CD4-positive, alpha-beta T cell treated with Interleukin-21 for 1 hour (primary cell): ENCODE measurements at regions not wholly inside any gene's neighbourhood (a gene's known extent, or its start where the extent isn't known, plus 50 kb on each side); places are given as distances from the start of the nearest gene placed in this dataset.

Experiments
- DNase-seq: peaks from one replicate; pipeline ENCODE4 v3.0.0-alpha.2; 2020

- DNase-seq: no peak
These were observed 528.0 kb downstream of the AACS start for GRCh38 chr12:125593269-125593668.

- no peak for DNase-seq
These were observed 539.7 kb downstream of the AACS start for GRCh38 chr12:125604976-125605375.

- no peak for DNase-seq
These were observed 541.1 kb downstream of the AACS start for GRCh38 chr12:125606312-125606711.

- no peak for DNase-seq
These were observed 545.1 kb downstream of the AACS start for GRCh38 chr12:125610292-125610691.

- DNase-seq: no peak
These were observed 545.7 kb downstream of the AACS start for GRCh38 chr12:125610971-125611370.

GRCh38 chr12:125614058-125614457, 548.8 kb downstream of the AACS start:
- no peak for DNase-seq

- DNase-seq: no peak
These were observed 554.5 kb downstream of the AACS start for GRCh38 chr12:125619723-125620122.

GRCh38 chr12:125633686-125634085, 568.5 kb downstream of the AACS start:
- DNase-seq: no peak

- no peak for DNase-seq
These were observed 569.6 kb downstream of the AACS start for GRCh38 chr12:125634813-125635212.

- DNase-seq: no peak
These were observed 574.6 kb downstream of the AACS start for GRCh38 chr12:125639826-125640225.

- no peak for DNase-seq
These were observed 577.8 kb downstream of the AACS start for GRCh38 chr12:125643055-125643454.

- DNase-seq: no peak
These were observed 580.5 kb downstream of the AACS start for GRCh38 chr12:125645724-125646123.

- DNase-seq: no peak
These were observed 585.4 kb downstream of the AACS start for GRCh38 chr12:125650587-125650986.

- no peak for DNase-seq
These were observed 586.4 kb downstream of the AACS start for GRCh38 chr12:125651625-125652024.

GRCh38 chr12:125652681-125653080, 587.4 kb downstream of the AACS start:
- no peak for DNase-seq

GRCh38 chr12:125657681-125658080, 592.4 kb downstream of the AACS start:
- DNase-seq: no peak

- DNase-seq: no peak
These were observed 609.5 kb downstream of the AACS start for GRCh38 chr12:125674554-125675338.

GRCh38 chr12:125676366-125676765, 611.1 kb downstream of the AACS start:
- DNase-seq: no peak

GRCh38 chr12:125677829-125678228, 612.6 kb downstream of the AACS start:
- no peak for DNase-seq

- no peak for DNase-seq
These were observed 613.4 kb downstream of the AACS start for GRCh38 chr12:125678589-125678993.

GRCh38 chr12:125683748-125684381, 618.6 kb downstream of the AACS start:
- DNase-seq: no peak

GRCh38 chr12:125684968-125685790, 619.9 kb downstream of the AACS start:
- DNase-seq: no peak

- DNase-seq: no peak
These were observed 620.7 kb downstream of the AACS start for GRCh38 chr12:125685915-125686314.

GRCh38 chr12:125687403-125687802, 622.2 kb downstream of the AACS start:
- DNase-seq: no peak
